OCI-LY3 (cell line): ENCODE measurements at regions not wholly inside any gene's neighbourhood (a gene's known extent, or its start where the extent isn't known, plus 50 kb on each side); places are given as distances from the start of the nearest gene placed in this dataset.

ENCODE experiments used
- H2AFZ ChIP-seq: fragments of 200-600, 300-600 bp; shearing (Covaris generic); 2 replicates; pipeline ENCODE4 v1.6.0; 2014; ENCODE audit warnings: antibody characterized with exemption, low read depth, low read length
- H3K27ac ChIP-seq: fragments of 200-600, 300-600 bp; sonication (generic); 2 replicates; pipeline ENCODE4 v1.5.1; 2014; ENCODE audit warnings: mild to moderate bottlenecking, low read length, moderate library complexity, mixed read lengths
- H3K27me3 ChIP-seq: fragments of 200-600, 300-600 bp; sonication (generic); 2 replicates; pipeline ENCODE4 v1.6.1; 2014; ENCODE audit warnings: low read depth, low read length, mixed read lengths
- H3K36me3 ChIP-seq: fragments of 200-600, 300-600 bp; sonication (generic); replicated peaks from 2 replicates; pipeline ENCODE3; 2014; ENCODE audit warnings: low read depth, low read length, mixed read lengths
- H3K4me1 ChIP-seq: fragments of 300-600, 200-600 bp; sonication (generic); 2 replicates; pipeline ENCODE4 v1.6.1; 2014; ENCODE audit warnings: low read length, mixed read lengths
- H3K4me2 ChIP-seq: fragments of 200-600, 300-600 bp; sonication (generic); 2 replicates; pipeline ENCODE4 v1.6.1; 2014; ENCODE audit warnings: low read length, mixed read lengths
- H3K4me3 ChIP-seq: fragments of 300-600, 200-600 bp; sonication (generic); 2 replicates; pipeline ENCODE4 v1.5.1; 2014; ENCODE audit warnings: antibody characterized with exemption, mild to moderate bottlenecking, low read length, moderate library complexity
- H3K79me2 ChIP-seq: fragments of 300-600, 200-600 bp; shearing (Covaris generic); 2 replicates; pipeline ENCODE4 v1.6.1; 2014; ENCODE audit warnings: mild to moderate bottlenecking, low read length, mixed read lengths
- H3K9ac ChIP-seq: fragments of 300-600, 200-600 bp; shearing (Covaris generic); 2 replicates; pipeline ENCODE4 v1.6.0; 2014; ENCODE audit warnings: mild to moderate bottlenecking, low read length, moderate library complexity
- H3K9me3 ChIP-seq: fragments of 200-600, 300-600 bp; shearing (Covaris generic); 2 replicates; pipeline ENCODE4 v1.6.1; 2014; ENCODE audit warnings: low read length, mixed read lengths; ENCODE audit not compliant: insufficient read depth
- H4K20me1 ChIP-seq: fragments of 200-600, 300-600 bp; sonication (generic); 2 replicates; pipeline ENCODE4 v1.6.1; 2016; ENCODE audit warnings: low read length, mixed read lengths; ENCODE audit not compliant: insufficient read depth
- CTCF ChIP-seq: fragments of 200-600, 300-600 bp; sonication (generic); IDR thresholded peaks from 2 replicates; pipeline ENCODE4 v1.5.1; 2014; ENCODE audit warnings: antibody characterized with exemption, low read length, low read depth
- EZH2phosphoT487 ChIP-seq: fragments of 200-600 bp; shearing (Covaris generic); IDR thresholded peaks from 2 replicates; pipeline ENCODE4 v1.6.1; 2018; ENCODE audit warnings: antibody characterized with exemption, mixed run types, low read depth

GRCh38 chr10:4685491-4685890, 140.5 kb upstream of the AKR1E2 start:
- Histone ChIP-seq H2AFZ (no peak overlapping the region), H3K4me2 (no peak overlapping the region), H4K20me1 (no peaks in the 10 kb centered on the region), H3K4me3 (no peak overlapping the region), H3K36me3 (no peaks in the 10 kb centered on the region), H3K9me3 (no peaks in the 10 kb centered on the region), H3K4me1 (peaks cover 13% of the 10 kb centered on the region; the same call in 1 of the 2 replicates), H3K79me2 (no peaks in the 10 kb centered on the region), H3K9ac (no peak overlapping the region), H3K27ac (no peak overlapping the region), H3K27me3 (no peaks in the 10 kb centered on the region)
- TF ChIP-seq CTCF (no peak), EZH2phosphoT487 (no peak)

- Histone ChIP-seq H3K4me2 (no peak overlapping the region), H3K36me3 (no peaks in the 10 kb centered on the region), H3K4me1 (peaks cover 13% of the 10 kb centered on the region; the same call in 1 of the 2 replicates), H3K27ac (no peak overlapping the region), H3K9ac (no peak overlapping the region), H3K27me3 (no peaks in the 10 kb centered on the region), H2AFZ (no peak overlapping the region), H3K4me3 (no peak overlapping the region), H3K9me3 (no peaks in the 10 kb centered on the region), H3K79me2 (no peaks in the 10 kb centered on the region), H4K20me1 (no peaks in the 10 kb centered on the region)
- TF ChIP-seq CTCF (no peak), EZH2phosphoT487 (no peak)
Measured at GRCh38 chr10:4684434-4684833, 141.6 kb upstream of the AKR1E2 start.

- H3K9me3 ChIP-seq, result no peaks in the 10 kb centered on the region
- no peak overlapping the region for H3K27ac ChIP-seq
- H3K27me3 ChIP-seq, result no peaks in the 10 kb centered on the region
- H2AFZ ChIP-seq, result no peak overlapping the region
- H3K36me3 ChIP-seq, result no peaks in the 10 kb centered on the region
- TF ChIP-seq EZH2phosphoT487, result no peak
- TF ChIP-seq CTCF, result no peak
- no peaks in the 10 kb centered on the region for H3K79me2 ChIP-seq
- H3K4me2 ChIP-seq, result no peak overlapping the region
- H3K9ac ChIP-seq, result no peak overlapping the region
- peaks cover 12% of the 10 kb centered on the region; the same call in 1 of the 2 replicates for H3K4me1 ChIP-seq
- no peaks in the 10 kb centered on the region for H4K20me1 ChIP-seq
- H3K4me3 ChIP-seq, result no peak overlapping the region
Measured at GRCh38 chr10:4683838-4684237, 142.2 kb upstream of the AKR1E2 start.

- peaks cover 5% of the 10 kb centered on the region; the same call in 1 of the 2 replicates for H3K4me1 ChIP-seq
- H3K4me3 ChIP-seq, result no peak overlapping the region
- TF ChIP-seq EZH2phosphoT487 (no peak), CTCF (no peak)
- no peaks in the 10 kb centered on the region for H3K79me2 ChIP-seq
- H4K20me1 ChIP-seq, result no peaks in the 10 kb centered on the region
- H3K27ac ChIP-seq, result no peak overlapping the region
- no peaks in the 10 kb centered on the region for H3K27me3 ChIP-seq
- H2AFZ ChIP-seq, result no peak overlapping the region
- H3K9me3 ChIP-seq, result no peaks in the 10 kb centered on the region
- H3K36me3 ChIP-seq, result no peaks in the 10 kb centered on the region
- no peak overlapping the region for H3K9ac ChIP-seq
- H3K4me2 ChIP-seq, result no peak overlapping the region
Measured at GRCh38 chr10:4683137-4683536, 142.9 kb upstream of the AKR1E2 start.
